ENCODE measurements at regions not wholly inside any gene's neighbourhood (a gene's known extent, or its start where the extent isn't known, plus 50 kb on each side); places are given as distances from the start of the nearest gene placed in this dataset.

DNA sequence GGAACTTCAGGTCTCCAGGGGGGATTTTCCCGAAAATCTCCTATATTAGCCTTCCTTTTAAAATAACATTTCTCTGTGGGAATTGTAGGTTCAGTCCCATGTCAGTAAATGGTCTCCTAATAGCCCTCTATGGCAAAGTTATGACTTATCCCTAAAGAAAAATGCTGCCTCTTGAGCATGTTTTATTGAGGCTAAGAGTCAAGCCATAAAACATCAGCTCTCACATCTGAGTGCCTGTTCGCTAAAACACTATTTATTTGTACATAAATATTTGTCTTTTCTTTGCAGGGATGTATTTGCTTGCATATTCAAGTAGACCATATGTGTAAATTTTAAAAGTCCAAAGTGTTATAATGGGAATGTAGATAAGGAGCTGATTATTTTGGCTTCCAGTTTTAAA lies 160.4 kb downstream of the PRDM6 start:
- no peak for ATAC-seq
- no peak overlapping the region for H3K4me3 ChIP-seq
- intact Hi-C loops (cut with micrococcal nuclease; ENCODE audit: unreplicated experiment) (no loop called here), in situ Hi-C loops (cut with MboI) (no loop called here)
- no peak overlapping the region for H3K4me2 ChIP-seq (ENCODE audit: control insufficient read depth, insufficient read depth)
- H3K79me2 ChIP-seq (ENCODE audit: control insufficient read depth, insufficient read depth, low read length), result no peaks in the 10 kb centered on the region
- TF ChIP-seq LARP7 (IDR thresholded peaks at IDR 0.05) (no peak), TCF3 (IDR thresholded peaks at IDR 0.05; ENCODE audit: borderline replicate concordance, insufficient read depth, low read depth, low read length) (no peak), SUPT20H (IDR thresholded peaks at IDR 0.05; ENCODE audit: borderline replicate concordance, control insufficient read depth, low read depth, low read length) (no peak), ZNF622 (IDR thresholded peaks at IDR 0.05) (no peak), ZSCAN29 (IDR thresholded peaks at IDR 0.05) (no peak), BRCA1 (IDR thresholded peaks at IDR 0.05; ENCODE audit: low read depth, low read length) (no peak), POLR2AphosphoS2 (IDR thresholded peaks at IDR 0.05; ENCODE audit: low read depth, low read length) (no peak), CREM (IDR thresholded peaks at IDR 0.05; ENCODE audit: low read depth) (no peak), IKZF2 (IDR thresholded peaks at IDR 0.05) (no peak), ZZZ3 (IDR thresholded peaks at IDR 0.05; ENCODE audit: control insufficient read depth, insufficient read length, low read depth) (no peak)
- TF ChIP-seq, protein P1, sequence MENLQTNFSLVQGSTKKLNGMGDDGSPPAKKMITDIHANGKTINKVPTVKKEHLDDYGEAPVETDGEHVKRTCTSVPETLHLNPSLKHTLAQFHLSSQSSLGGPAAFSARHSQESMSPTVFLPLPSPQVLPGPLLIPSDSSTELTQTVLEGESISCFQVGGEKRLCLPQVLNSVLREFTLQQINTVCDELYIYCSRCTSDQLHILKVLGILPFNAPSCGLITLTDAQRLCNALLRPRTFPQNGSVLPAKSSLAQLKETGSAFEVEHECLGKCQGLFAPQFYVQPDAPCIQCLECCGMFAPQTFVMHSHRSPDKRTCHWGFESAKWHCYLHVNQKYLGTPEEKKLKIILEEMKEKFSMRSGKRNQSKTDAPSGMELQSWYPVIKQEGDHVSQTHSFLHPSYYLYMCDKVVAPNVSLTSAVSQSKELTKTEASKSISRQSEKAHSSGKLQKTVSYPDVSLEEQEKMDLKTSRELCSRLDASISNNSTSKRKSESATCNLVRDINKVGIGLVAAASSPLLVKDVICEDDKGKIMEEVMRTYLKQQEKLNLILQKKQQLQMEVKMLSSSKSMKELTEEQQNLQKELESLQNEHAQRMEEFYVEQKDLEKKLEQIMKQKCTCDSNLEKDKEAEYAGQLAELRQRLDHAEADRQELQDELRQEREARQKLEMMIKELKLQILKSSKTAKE (IDR thresholded peaks at IDR 0.05; ENCODE audit: low read depth, poor library complexity, severe bottlenecking), result no peak
- TF ChIP-seq, protein P2, sequence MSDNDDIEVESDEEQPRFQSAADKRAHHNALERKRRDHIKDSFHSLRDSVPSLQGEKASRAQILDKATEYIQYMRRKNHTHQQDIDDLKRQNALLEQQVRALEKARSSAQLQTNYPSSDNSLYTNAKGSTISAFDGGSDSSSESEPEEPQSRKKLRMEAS (IDR thresholded peaks at IDR 0.05; ENCODE audit: low read depth, low read length), result no peak
- TF ChIP-seq, protein P3, sequence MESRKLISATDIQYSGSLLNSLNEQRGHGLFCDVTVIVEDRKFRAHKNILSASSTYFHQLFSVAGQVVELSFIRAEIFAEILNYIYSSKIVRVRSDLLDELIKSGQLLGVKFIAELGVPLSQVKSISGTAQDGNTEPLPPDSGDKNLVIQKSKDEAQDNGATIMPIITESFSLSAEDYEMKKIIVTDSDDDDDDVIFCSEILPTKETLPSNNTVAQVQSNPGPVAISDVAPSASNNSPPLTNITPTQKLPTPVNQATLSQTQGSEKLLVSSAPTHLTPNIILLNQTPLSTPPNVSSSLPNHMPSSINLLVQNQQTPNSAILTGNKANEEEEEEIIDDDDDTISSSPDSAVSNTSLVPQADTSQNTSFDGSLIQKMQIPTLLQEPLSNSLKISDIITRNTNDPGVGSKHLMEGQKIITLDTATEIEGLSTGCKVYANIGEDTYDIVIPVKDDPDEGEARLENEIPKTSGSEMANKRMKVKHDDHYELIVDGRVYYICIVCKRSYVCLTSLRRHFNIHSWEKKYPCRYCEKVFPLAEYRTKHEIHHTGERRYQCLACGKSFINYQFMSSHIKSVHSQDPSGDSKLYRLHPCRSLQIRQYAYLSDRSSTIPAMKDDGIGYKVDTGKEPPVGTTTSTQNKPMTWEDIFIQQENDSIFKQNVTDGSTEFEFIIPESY (IDR thresholded peaks at IDR 0.05), result no peak
- H3K9ac ChIP-seq (ENCODE audit: control insufficient read depth, insufficient read depth, low read length), result no peak overlapping the region
- no peaks in the 10 kb centered on the region for H3K36me3 ChIP-seq (ENCODE audit: control insufficient read depth in 2 of 2, insufficient read depth in 2 of 2, low read length in 1 of 2)
- H2AFZ ChIP-seq (ENCODE audit: control insufficient read depth, low read depth, low read length), result no peak overlapping the region
- RAD21 ChIA-PET (ENCODE audit: unreplicated experiment), result no interaction called here
- no peak overlapping the region for H3K27ac ChIP-seq (ENCODE audit: control insufficient read depth, insufficient read depth)
- no peak for DNase-seq (ENCODE audit: low read depth, low spot score)
- no TSS peak for BruUV-seq (replicated peaks)
- WGBS (ENCODE audit: insufficient coverage, insufficient replicate concordance, low lambda C conversion rate, missing lambda C conversion rate), result 15% methylated on average over 2 of the region's 2 CpGs
- POLR2A ChIA-PET, result no interaction called here
- H3K4me1 ChIP-seq (ENCODE audit: control insufficient read depth, insufficient read depth, low read length), result no peaks in the 10 kb centered on the region
- CTCF ChIA-PET, result interaction anchor here (0.9 kb wide), 1 partner anchor 16 kb away, joined by 3 read pairs; no protein-coding TSS in a partner anchor
- H4K20me1 ChIP-seq (ENCODE audit: control insufficient read depth, insufficient read depth), result no peaks in the 10 kb centered on the region
- no peaks in the 10 kb centered on the region for H3K27me3 ChIP-seq (replicated peaks in 1 of 2; ENCODE audit: control insufficient read depth in 2 of 2, insufficient read depth in 2 of 2, low read length in 1 of 2)
- SMC1A ChIA-PET (ENCODE audit: uncharacterized antibody, unreplicated experiment), result no interaction called here
- FAIRE-seq, result no peak
- H3K9me3 ChIP-seq (replicated peaks; ENCODE audit: control insufficient read depth, insufficient read depth, low read length), result no peaks in the 10 kb centered on the region

Measured in GM12878 (cell line).